ENCODE measurements at regions not wholly inside any gene's neighbourhood (a gene's known extent, or its start where the extent isn't known, plus 50 kb on each side); places are given as distances from the start of the nearest gene placed in this dataset.

DNA sequence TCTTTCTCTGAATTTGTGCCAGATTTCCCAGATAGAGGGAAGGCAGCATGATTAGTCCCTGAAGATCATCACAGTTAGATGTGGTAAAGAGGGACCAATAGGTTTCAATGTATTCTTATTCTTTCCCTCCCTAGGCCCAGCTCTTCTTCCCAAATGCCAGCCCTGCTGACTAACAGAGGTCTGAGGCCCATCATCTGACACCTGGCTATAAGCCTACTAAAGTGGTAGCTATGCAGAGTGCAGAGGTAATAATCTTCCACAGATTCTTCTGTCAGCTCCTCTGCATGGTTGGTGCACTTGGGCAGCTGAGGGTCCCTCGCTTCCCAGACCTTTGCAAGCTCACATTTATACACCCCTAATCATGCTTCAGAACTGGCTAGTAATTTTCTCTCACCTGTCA lies 63.7 kb upstream of the PZP start:
- no peak for DNase-seq (ENCODE audit: low read depth)
- TF ChIP-seq, protein P1, sequence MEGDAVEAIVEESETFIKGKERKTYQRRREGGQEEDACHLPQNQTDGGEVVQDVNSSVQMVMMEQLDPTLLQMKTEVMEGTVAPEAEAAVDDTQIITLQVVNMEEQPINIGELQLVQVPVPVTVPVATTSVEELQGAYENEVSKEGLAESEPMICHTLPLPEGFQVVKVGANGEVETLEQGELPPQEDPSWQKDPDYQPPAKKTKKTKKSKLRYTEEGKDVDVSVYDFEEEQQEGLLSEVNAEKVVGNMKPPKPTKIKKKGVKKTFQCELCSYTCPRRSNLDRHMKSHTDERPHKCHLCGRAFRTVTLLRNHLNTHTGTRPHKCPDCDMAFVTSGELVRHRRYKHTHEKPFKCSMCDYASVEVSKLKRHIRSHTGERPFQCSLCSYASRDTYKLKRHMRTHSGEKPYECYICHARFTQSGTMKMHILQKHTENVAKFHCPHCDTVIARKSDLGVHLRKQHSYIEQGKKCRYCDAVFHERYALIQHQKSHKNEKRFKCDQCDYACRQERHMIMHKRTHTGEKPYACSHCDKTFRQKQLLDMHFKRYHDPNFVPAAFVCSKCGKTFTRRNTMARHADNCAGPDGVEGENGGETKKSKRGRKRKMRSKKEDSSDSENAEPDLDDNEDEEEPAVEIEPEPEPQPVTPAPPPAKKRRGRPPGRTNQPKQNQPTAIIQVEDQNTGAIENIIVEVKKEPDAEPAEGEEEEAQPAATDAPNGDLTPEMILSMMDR (conservative IDR thresholded peaks at IDR 0.05; ENCODE audit: low read depth, low read length): no peak
- no peak overlapping the region for H3K4me3 ChIP-seq (ENCODE audit: low read depth, low read length)

DNA sequence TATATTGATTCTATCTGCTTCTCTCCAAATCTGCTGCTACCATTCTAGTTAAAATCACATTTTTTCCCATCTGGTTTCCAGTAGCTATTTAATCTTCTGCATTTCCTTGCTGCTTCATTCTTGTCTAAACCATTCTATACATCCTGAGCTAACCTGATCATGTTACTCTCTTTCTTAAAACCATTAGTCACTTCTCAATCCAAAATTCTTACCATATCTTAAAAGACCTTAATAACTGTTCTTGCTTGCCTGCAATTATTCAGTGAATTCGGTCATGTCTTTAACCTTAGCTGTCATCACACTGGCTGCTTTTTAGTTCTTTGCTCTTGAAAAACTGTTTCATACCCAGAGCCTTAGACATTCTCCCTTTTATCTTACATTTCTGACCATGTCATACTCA lies 56.4 kb upstream of the PZP start:
- H3K4me3 ChIP-seq (ENCODE audit: low read depth, low read length): no peak overlapping the region
- DNase-seq (ENCODE audit: low read depth): no peak
- TF ChIP-seq, protein P1 (conservative IDR thresholded peaks at IDR 0.05; ENCODE audit: low read depth, low read length): no peak

DNA sequence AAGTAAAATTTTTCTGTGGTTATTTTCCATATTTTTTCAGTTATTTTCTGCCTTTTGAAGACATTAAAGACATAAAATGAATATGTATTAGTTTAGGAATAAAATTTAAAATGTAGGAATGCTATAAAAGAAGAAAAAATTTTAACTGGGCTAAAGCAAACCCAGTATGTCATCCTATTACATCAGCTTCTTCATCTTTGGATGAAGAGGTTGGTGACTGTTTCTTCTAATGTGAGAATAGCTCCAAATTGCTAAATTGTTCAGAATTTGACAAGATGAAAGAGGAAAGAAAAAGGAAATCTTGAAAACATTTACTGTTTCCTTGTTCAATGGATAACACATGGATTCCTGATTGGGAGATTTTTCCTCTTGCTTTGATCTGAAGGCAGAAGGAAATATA lies 52.7 kb upstream of the PZP start:
- H3K4me3 ChIP-seq (ENCODE audit: low read depth, low read length): no peak overlapping the region
- TF ChIP-seq, protein P1 (conservative IDR thresholded peaks at IDR 0.05; ENCODE audit: low read depth, low read length): no peak
- no peak for DNase-seq (ENCODE audit: low read depth)

DNA sequence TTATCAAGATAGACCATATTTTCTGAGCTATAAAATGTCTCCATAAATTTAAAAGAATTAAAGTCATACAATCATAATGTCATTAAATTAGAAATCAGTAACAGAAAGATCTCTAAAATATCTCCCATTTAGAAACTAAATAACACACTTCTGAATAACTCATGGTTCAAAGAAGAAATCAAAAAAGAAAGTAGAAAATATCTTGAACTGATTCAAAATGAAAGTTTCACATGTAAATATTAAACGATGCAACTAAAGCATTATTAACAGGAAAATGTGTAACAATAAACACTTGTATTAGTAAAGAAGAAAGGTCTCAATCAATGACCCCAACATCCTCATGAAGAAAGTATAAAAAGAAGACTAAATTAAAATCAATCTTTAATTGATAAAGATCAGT lies 50.5 kb upstream of the PZP start:
- H3K4me3 ChIP-seq (ENCODE audit: low read depth, low read length): no peak overlapping the region
- TF ChIP-seq, protein P1 (conservative IDR thresholded peaks at IDR 0.05; ENCODE audit: low read depth, low read length): no peak
- DNase-seq (ENCODE audit: low read depth): no peak

All from epithelial cell of proximal tubule (primary cell).